ENCODE measurements at regions not wholly inside any gene's neighbourhood (a gene's known extent, or its start where the extent isn't known, plus 50 kb on each side); places are given as distances from the start of the nearest gene placed in this dataset.
"Not testable (repeated sequence)": the region's sequence is repeated elsewhere in the genome, so short reads cannot be mapped to it uniquely, and the experiment has no call there.

DNA sequence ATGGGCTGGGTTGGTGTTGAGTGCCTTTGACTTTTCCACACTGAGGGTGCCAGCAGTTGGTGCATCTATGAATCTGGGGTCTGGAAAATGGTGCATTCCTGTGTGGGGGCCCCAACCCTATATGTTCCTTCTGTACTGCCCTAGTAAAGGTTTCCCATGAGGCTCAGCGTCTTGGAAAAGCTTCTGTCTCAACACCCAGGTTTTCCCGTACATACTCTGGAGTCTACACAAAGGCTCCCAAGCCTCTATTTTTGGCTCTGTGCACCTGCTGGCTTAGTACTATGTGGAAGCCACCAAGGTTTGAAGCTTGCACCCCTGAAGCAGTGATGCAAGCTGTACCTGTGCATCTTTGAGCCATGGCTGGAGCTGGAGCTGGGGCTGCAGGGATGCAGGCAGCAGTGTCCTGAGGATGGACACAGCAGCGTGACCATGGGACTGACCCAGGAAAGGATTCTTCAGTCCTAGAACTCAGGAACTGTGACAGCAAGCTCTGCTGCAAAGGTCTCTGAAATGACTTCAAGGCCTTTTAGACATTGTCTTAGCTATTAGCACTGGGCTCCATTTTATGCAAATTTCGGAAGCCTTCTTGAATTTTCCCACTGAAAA is 282.7 kb downstream of the POTED start:
- H3K4me1 ChIP-seq; intact Hi-C loops (cut with DNase I); H3K9me3 ChIP-seq; H3K4me3 ChIP-seq (replicated peaks in 1 of 3); H3K27ac ChIP-seq; H3K27me3 ChIP-seq; H3K36me3 ChIP-seq; DNase-seq: not testable (repeated sequence)
- WGBS, 2 donors, result 76 to 81% methylated on average over 4 of the region's 4 CpGs

DNA sequence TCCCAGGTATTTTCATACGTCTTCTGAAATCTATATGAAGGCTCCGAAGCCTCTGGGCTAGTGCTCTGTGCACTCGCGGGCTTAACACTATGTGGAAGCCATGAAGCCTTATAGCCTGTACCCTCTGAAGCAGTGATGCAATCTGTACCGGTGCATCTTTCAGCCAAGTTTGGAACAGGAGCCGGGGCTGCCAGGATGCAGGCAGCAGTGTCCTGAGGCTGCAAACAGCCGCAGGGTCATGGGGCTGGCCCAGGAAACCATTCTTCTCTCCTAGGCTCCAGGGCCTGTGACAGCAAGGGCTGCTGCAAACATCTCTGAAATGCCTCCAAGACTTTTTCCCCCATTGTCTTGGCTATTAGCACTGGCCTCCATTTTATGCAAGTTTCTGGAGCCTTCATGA is 279.6 kb downstream of the POTED start:
- DNase-seq; H3K9me3 ChIP-seq; H3K4me3 ChIP-seq (replicated peaks in 1 of 3); H3K36me3 ChIP-seq; intact Hi-C loops (cut with DNase I); H3K27me3 ChIP-seq; H3K4me1 ChIP-seq; H3K27ac ChIP-seq: not testable (repeated sequence)
- 72 to 73% methylated on average over 7 of the region's 7 CpGs for WGBS, 2 donors

GRCh38 chr21:13883641-13884395 is 274.2 kb downstream of the POTED start:
- intact Hi-C loops (cut with DNase I), result not testable (repeated sequence)

DNA sequence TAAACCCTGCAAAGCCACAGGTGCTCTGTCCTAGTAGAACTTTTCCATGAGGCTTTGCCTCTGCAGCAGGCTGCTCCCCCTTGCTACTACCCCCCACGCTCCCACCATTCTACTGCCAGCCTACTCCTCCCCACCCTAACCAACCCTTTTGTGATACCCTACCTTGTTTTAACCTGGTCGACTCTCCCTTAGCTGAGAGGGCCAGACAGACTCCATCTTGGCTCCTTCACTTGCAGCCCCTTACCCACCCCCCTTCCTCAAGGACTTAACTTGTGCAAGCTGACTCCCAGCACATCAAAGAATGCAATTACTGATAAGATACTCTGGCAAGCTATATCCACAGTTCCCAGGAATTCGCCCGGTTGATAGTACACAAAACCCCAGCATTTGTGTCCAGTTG is 267.9 kb downstream of the POTED start:
- H3K4me3 ChIP-seq (replicated peaks in 1 of 3); H3K27ac ChIP-seq; H3K4me1 ChIP-seq; H3K9me3 ChIP-seq; intact Hi-C loops (cut with DNase I); H3K36me3 ChIP-seq; DNase-seq; H3K27me3 ChIP-seq: not testable (repeated sequence)
- 69 to 71% methylated on average over 4 of the region's 4 CpGs for WGBS, 2 donors

More at GRCh38 chr21:13883641-13884395, 274.2 kb downstream of the POTED start:
- WGBS, 2 donors, result 80% methylated on average over 2 of the region's 2 CpGs
- not testable (repeated sequence) for H3K9me3 ChIP-seq; H3K36me3 ChIP-seq; H3K27me3 ChIP-seq; H3K4me1 ChIP-seq; H3K27ac ChIP-seq; DNase-seq; H3K4me3 ChIP-seq (replicated peaks in 1 of 3)

GRCh38 chr21:13876999-13877398 is 267.4 kb downstream of the POTED start:
- H3K4me1 ChIP-seq; DNase-seq; H3K27me3 ChIP-seq; H3K9me3 ChIP-seq; H3K36me3 ChIP-seq; H3K27ac ChIP-seq; H3K4me3 ChIP-seq (replicated peaks in 1 of 3); intact Hi-C loops (cut with DNase I): not testable (repeated sequence)

DNA sequence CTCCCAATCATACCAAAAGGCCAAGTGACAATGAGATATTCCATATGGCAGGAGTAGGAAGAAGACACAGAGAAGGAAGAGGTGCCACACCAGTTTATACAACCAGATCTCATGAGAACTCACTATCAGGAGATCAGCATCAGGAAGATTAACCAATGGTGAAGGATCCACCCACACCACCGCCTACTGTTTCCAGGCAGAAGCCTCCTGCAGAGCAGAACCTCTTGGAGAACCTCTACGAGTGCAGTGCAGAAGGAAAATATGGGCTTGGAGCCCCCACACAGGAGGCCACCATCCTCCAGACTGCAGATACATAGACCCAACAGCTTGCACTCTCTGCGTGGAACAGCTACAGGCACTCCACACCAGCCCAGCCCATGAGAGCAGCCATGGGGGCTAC is 264.4 kb downstream of the POTED start:
- intact Hi-C loops (cut with DNase I); H3K4me3 ChIP-seq (replicated peaks in 1 of 3); H3K27ac ChIP-seq; H3K27me3 ChIP-seq; H3K9me3 ChIP-seq; H3K36me3 ChIP-seq; H3K4me1 ChIP-seq; DNase-seq: not testable (repeated sequence)
- 74 to 88% methylated on average over 1 to 3 of the region's 3 CpGs for WGBS, 2 donors

GRCh38 chr21:13854638-13855037 is 245.1 kb downstream of the POTED start:
- WGBS, 2 donors, result 82% methylated on average over 7 of the region's 7 CpGs
- TF ChIP-seq CTCF (IDR thresholded peaks at IDR 0.05) (no peak), POLR2A (IDR thresholded peaks at IDR 0.05) (no peak)
- Histone ChIP-seq H3K9me3 (no peaks in the 10 kb centered on the region), H3K4me3 (replicated peaks in 1 of 3) (no peak overlapping the region), H3K27me3 (no peaks in the 10 kb centered on the region), H3K27ac (no peak overlapping the region), H3K4me1 (no peaks in the 10 kb centered on the region), H3K36me3 (no peaks in the 10 kb centered on the region)
- DNase-seq, result no peak
- intact Hi-C loops (cut with DNase I), result no loop called here

GRCh38 chr21:13850808-13851207 is 241.2 kb downstream of the POTED start:
- intact Hi-C loops (cut with DNase I); H3K27me3 ChIP-seq: not testable (repeated sequence)
- 75 to 76% methylated on average over 6 to 7 of the region's 7 CpGs for WGBS, 2 donors

GRCh38 chr21:13849489-13849888 is 239.9 kb downstream of the POTED start:
- H3K4me1 ChIP-seq; DNase-seq; intact Hi-C loops (cut with DNase I); H3K27me3 ChIP-seq; H3K27ac ChIP-seq; H3K36me3 ChIP-seq; H3K9me3 ChIP-seq; H3K4me3 ChIP-seq (replicated peaks in 1 of 3): not testable (repeated sequence)
- 49 to 69% methylated on average over 2 of the region's 3 CpGs for WGBS, 2 donors

More at GRCh38 chr21:13850808-13851207, 241.2 kb downstream of the POTED start:
- H3K4me3 ChIP-seq (replicated peaks in 1 of 3); DNase-seq; H3K9me3 ChIP-seq; H3K4me1 ChIP-seq; H3K27ac ChIP-seq; H3K36me3 ChIP-seq: not testable (repeated sequence)

- H3K27ac ChIP-seq; H3K9me3 ChIP-seq; H3K36me3 ChIP-seq; H3K4me1 ChIP-seq; H3K4me3 ChIP-seq (replicated peaks in 1 of 3); intact Hi-C loops (cut with DNase I); H3K27me3 ChIP-seq; DNase-seq: not testable (repeated sequence)
- WGBS, 2 donors, result 58 to 80% methylated on average over 1 to 6 of the region's 6 CpGs
Observed at GRCh38 chr21:13846718-13847117, 237.1 kb downstream of the POTED start.

- H3K4me3 ChIP-seq (replicated peaks in 1 of 3); H3K27me3 ChIP-seq; DNase-seq; H3K9me3 ChIP-seq; H3K36me3 ChIP-seq; intact Hi-C loops (cut with DNase I); H3K4me1 ChIP-seq; H3K27ac ChIP-seq: not testable (repeated sequence)
- 73 to 78% methylated on average over 5 to 6 of the region's 6 CpGs for WGBS, 2 donors
Observed at GRCh38 chr21:13844574-13844973, 235.0 kb downstream of the POTED start.

DNA sequence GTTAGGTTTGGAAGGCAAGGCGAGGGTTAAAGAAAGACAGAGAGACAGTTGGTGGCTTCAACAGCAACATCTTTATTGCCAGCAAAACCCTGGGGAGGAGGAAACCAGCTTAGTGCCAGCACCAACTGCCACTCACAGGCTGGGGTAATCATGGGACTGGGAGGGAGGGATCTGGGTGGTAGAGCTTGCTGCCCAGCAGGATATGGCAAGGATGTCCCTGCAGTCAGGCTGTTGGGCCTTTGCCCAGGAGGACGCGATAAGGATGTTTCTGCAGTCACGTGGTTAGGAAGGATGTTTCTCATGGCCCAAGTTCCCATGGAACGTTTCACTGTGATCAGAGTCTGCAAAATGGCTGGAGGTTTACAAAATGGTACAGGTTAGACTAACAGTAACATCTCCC is 233.5 kb downstream of the POTED start:
- intact Hi-C loops (cut with DNase I); H3K4me3 ChIP-seq (replicated peaks in 1 of 3); H3K9me3 ChIP-seq; H3K27ac ChIP-seq; DNase-seq; H3K4me1 ChIP-seq; H3K27me3 ChIP-seq; H3K36me3 ChIP-seq: not testable (repeated sequence)
- WGBS, 2 donors, result 62 to 76% methylated on average over 4 of the region's 5 CpGs
